Motor neuron (in vitro differentiated cells): ENCODE measurements at regions not wholly inside any gene's neighbourhood (a gene's known extent, or its start where the extent isn't known, plus 50 kb on each side); places are given as distances from the start of the nearest gene placed in this dataset.
"Not testable (repeated sequence)": the region's sequence is repeated elsewhere in the genome, so short reads cannot be mapped to it uniquely, and the experiment has no call there.

Source experiments
- ATAC-seq, 8 experiments: fragments of 200-7000 bp; cut with Tn5 transposase; replicated peaks in 6 of 8; 2 replicates each; pipeline ENCODE4 v1.8.0; 2021; ENCODE audit warnings: mild to moderate bottlenecking in 8 of 8, moderate library complexity in 8 of 8
- H3K27ac ChIP-seq, 2 donors: fragments of 250-450 bp; sonication (Bioruptor Pico); 2 replicates each; pipeline ENCODE4 v1.9.0; 2021; ENCODE audit warnings: antibody characterized with exemption in 2 of 2, mild to moderate bottlenecking in 2 of 2, moderate library complexity in 1 of 2
- H3K4me1 ChIP-seq, 2 donors: fragments of 250-450 bp; sonication (Bioruptor Pico); replicated peaks in 1 of 2; 2 replicates each; pipeline ENCODE4 v1.6.1; 2021; ENCODE audit warnings: antibody characterized with exemption in 2 of 2, mild to moderate bottlenecking in 2 of 2, moderate library complexity in 1 of 2
- H3K4me3 ChIP-seq, 5 donors: fragments of 250-450 bp; sonication (Bioruptor Pico); 2 replicates each; pipeline ENCODE4 v1.9.0; 2021; ENCODE audit warnings: antibody characterized with exemption in 5 of 5, mild to moderate bottlenecking in 5 of 5, moderate library complexity in 4 of 5
- WGBS, 10 experiments: fragments of 450-650 bp; shearing (Covaris generic); methylation state at CpG; one replicate each; pipeline ENCODE4 v1.0.0; 2022; 5-methylcytosine and 5-hydroxymethylcytosine counted together
- in situ Hi-C, 9 experiments: fragments of 400-800 bp; cut with MboI; loops; one replicate each; pipeline ENCODE4 v1.15.0; 2021; ENCODE audit warnings: low sequenced_read_pairs in 9 of 9, low pct_unique_long_range_greater_than_20kb in 2 of 9; ENCODE audit not compliant: unreplicated experiment in 9 of 9

DNA sequence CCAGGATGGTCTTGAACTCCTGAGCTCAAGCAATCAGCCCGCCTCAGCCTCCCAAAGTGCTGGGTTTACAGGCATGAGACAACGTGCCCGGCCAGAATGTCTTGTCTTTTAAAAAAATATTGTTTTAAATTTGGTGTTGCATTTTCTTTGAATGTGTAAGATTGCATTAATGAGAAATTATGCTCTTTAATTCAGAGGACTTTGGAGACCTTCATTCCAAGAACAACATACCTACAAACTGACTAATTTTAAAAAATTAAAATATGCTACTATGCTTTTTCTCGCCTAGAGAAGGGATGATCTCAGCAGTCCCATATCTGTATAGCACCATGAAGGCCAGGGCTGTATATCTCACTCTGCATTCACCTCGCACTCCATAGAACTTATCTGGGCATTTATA lies 204.3 kb upstream of the SLC7A11 start:
- ATAC-seq = no peak
- in situ Hi-C loops = no loop called here
- 58 to 100% (median 82%) methylated on average over 1 to 4 of the region's 5 CpGs; no CpG with 5 or more reads in 2 of the 10 experiments for WGBS, 10 experiments
- Histone ChIP-seq H3K27ac (no peak overlapping the region), H3K4me1 (no peaks in the 10 kb centered on the region), H3K4me3 (no peak overlapping the region)

DNA sequence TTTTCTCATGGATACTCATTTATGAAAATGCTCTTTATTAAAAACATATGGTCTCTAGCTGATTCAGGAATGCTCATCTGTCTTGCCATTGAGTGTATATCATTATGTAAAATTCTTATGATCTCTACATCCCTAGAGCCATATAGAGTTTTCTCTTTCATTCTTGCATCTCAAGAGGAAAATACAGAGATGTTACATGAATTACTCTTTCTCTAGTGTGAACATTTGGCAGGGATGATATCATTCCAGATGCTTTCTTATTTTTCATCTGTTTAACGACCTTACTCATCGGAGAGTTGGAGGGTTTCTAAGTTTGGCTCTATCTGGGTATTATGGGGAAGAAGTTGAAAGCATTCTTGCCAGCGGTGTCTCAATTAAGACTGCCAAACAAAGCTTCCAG lies 202.9 kb upstream of the SLC7A11 start:
- ATAC-seq = peak in 1 of 8 experiments; percentile 55
- 0 to 100% (median 94%) methylated on average over 1 to 3 of the region's 3 CpGs; no CpG with 5 or more reads in 3 of the 10 experiments for WGBS, 10 experiments
- Histone ChIP-seq H3K27ac (no peak overlapping the region), H3K4me3 (no peak overlapping the region), H3K4me1 (no peaks in the 10 kb centered on the region)
- in situ Hi-C loops = no loop called here

- no peak for ATAC-seq
- 0 to 100% (median 85%) methylated on average over 1 to 2 of the region's 2 CpGs; no CpG with 5 or more reads in 2 of the 10 experiments for WGBS, 10 experiments
- H3K4me3 ChIP-seq = no peak overlapping the region
- H3K27ac ChIP-seq = no peak overlapping the region
- H3K4me1 ChIP-seq = no peaks in the 10 kb centered on the region
- in situ Hi-C loops = no loop called here
These were observed 202.1 kb upstream of the SLC7A11 start for GRCh38 chr4:138444260-138444659.

DNA sequence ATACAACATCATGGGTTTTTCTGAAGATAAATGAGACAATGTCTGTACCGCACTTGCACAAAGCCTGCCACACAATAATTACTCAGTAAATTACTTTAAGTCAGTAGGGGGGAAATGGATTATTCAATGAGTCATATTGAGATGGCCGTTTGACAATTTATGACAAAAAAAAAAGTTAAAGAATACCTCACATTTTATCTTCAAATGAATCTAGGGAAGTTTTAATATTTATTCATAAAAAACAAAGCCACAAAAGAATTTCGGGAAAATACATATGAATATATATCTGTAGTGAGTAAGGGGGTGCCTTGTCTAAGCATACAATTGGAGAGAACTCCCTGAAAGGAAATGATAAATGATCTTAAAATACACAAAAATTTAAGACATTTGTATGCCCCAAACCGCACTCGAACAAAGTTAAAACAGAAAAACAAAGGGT lies 197.0 kb upstream of the SLC7A11 start:
- Histone ChIP-seq H3K27ac (no peak overlapping the region), H3K4me3 (no peak overlapping the region), H3K4me1 (no peaks in the 10 kb centered on the region)
- in situ Hi-C loops = no loop called here
- 2 to 88% (median 80%) methylated on average over 2 to 5 of the region's 5 CpGs for WGBS, 10 experiments
- ATAC-seq = no peak

- no peaks in the 10 kb centered on the region for H3K4me1 ChIP-seq
- in situ Hi-C loops = no loop called here
- no peak overlapping the region for H3K27ac ChIP-seq
- no peak overlapping the region for H3K4me3 ChIP-seq
- ATAC-seq = peak in 1 of 8 experiments; percentile 36
These were observed 196.5 kb upstream of the SLC7A11 start for GRCh38 chr4:138438608-138439007.

DNA sequence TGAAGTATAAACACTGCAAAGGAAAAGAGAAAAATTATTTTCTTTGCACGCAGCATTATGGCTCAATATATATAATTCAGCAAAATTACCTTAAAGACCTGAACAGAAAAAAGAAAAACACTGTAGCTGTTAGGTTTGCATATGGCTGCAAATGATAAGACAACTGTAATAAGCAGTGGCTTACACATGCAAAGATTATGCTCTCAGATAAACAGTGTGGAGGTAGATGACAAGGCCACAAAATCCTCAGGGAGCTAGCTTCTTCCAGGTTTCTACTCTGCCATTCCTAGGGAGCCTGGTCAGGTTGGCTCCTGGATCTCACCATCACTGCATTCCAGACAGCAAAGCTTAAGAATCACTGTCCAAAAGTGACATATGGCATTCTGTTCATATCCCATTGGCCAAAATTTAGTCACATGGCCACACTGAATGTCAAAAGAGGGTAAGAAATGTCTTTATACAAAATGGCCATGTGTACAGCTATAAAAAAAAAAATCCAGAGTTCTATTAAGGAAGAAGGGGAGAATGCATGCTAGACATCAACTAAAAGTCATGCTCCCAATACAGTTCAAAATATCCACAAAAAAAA lies 195.2 kb upstream of the SLC7A11 start:
- Histone ChIP-seq H3K4me1 (no peaks in the 10 kb centered on the region), H3K4me3 (no peak overlapping the region), H3K27ac (no peak overlapping the region)
- in situ Hi-C loops = no loop called here
- ATAC-seq = no peak
- WGBS, 10 experiments = 33 to 100% (median 67%) methylated on average over 1 of the region's 1 CpG; no CpG with 5 or more reads in 3 of the 10 experiments

DNA sequence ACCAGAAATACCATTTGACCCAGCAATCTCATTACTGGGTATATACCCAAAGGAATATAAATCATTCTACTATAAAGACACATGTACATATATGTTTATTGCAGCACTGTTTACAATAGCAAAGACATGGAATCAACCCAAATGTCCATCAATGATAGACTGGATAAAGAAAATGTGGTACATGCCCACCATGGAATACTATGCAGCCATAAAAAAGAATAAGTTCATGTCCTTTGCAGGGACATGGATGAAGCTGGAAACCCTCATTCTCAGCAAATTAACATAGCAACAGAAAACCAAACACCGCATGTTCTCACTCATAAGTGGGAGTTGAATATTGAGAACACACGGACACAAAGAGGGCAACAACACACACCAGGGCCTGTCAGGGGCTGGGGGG lies 193.6 kb upstream of the SLC7A11 start:
- H3K27ac ChIP-seq, ATAC-seq, in situ Hi-C loops, H3K4me1 ChIP-seq, H3K4me3 ChIP-seq: not testable (repeated sequence)
- WGBS, 10 experiments = 60 to 100% (median 80%) methylated on average over 1 to 2 of the region's 2 CpGs; no CpG with 5 or more reads in 5 of the 10 experiments

GRCh38 chr4:138435046-138435445 lies 192.9 kb upstream of the SLC7A11 start:
- ATAC-seq, in situ Hi-C loops, H3K27ac ChIP-seq, H3K4me3 ChIP-seq, H3K4me1 ChIP-seq: not testable (repeated sequence)

DNA sequence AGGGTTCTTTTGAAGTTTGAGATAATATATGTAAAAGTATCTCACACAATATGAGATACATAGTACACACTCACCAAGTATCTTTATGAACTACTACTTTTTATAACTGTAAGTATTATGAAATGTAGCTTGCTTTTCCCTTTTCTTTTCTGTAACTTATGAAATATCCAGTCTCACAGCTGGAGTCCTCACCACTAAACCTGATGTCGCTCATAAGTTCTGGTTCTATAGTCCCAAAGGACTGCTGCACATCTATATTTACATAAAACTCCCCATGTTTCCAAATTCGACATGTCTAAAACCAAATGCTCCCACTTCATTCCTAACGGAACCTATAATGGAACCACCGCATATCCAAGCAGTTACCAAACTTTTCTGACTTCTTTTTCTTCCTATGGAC lies 186.5 kb upstream of the SLC7A11 start:
- 25 to 100% (median 92%) methylated on average over 1 to 4 of the region's 4 CpGs; no CpG with 5 or more reads in 1 of the 10 experiments for WGBS, 10 experiments
- Histone ChIP-seq H3K27ac (no peak overlapping the region), H3K4me3 (no peak overlapping the region), H3K4me1 (no peaks in the 10 kb centered on the region)
- no peak for ATAC-seq
- in situ Hi-C loops = no loop called here

DNA sequence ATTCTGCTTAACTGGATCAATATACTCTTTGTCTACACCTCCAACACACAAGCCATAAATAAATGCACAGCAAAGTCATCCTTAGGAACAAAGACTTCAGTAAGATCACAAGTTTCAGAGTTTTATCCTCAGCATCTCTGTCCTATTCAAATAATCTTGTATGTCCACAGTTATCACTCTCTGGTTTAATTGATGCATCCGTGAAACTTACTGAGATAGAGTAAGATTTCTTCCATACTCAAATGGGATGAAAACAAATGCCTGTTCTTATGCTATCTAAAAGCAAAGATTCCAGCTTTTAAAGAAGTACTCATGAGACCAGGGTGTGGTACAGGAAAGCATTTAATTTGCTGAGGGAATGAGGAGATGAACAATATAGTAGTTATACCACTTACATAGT lies 184.6 kb upstream of the SLC7A11 start:
- no peak overlapping the region for H3K4me3 ChIP-seq
- in situ Hi-C loops = no loop called here
- H3K4me1 ChIP-seq = no peaks in the 10 kb centered on the region
- no peak for ATAC-seq
- no peak overlapping the region for H3K27ac ChIP-seq
- WGBS, 10 experiments = 17 to 100% (median 100%) methylated on average over 1 of the region's 1 CpG; no CpG with 5 or more reads in 1 of the 10 experiments

DNA sequence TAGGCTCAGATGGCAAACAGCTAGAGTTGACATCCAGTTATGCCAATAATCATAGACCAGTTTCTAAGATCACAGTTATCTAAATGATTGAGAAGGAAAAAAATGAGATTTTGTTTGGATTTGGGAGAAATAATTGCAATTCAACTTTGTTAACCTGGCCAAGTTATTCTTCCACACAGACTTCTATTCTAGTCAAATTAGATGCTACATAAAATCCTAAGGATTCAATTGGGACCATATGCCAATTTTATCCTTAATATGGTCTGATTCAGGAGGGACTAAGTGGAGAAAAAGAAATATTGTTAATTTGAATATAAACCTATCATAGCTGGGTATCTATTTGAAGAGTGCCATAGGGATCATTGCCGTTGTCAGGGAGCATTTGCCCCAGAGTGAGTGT lies 178.3 kb upstream of the SLC7A11 start:
- 0 to 100% (median 83%) methylated on average over 1 of the region's 1 CpG; no CpG with 5 or more reads in 3 of the 10 experiments for whole genome bisulfite sequencing, 10 experiments
- H3K4me1 ChIP-seq = no peaks in the 10 kb centered on the region
- H3K27ac ChIP-seq = no peak overlapping the region
- no peak for ATAC-seq
- in situ Hi-C loops = no loop called here
- no peak overlapping the region for H3K4me3 ChIP-seq

GRCh38 chr4:138414202-138414601 lies 172.1 kb upstream of the SLC7A11 start:
- Histone ChIP-seq H3K27ac (no peak overlapping the region), H3K4me1 (no peaks in the 10 kb centered on the region), H3K4me3 (no peak overlapping the region)
- 40 to 100% (median 88%) methylated on average over 1 of the region's 1 CpG; no CpG with 5 or more reads in 7 of the 10 experiments for WGBS, 10 experiments
- peak in 1 of 8 experiments; percentile 11 for ATAC-seq
- in situ Hi-C loops = no loop called here

DNA sequence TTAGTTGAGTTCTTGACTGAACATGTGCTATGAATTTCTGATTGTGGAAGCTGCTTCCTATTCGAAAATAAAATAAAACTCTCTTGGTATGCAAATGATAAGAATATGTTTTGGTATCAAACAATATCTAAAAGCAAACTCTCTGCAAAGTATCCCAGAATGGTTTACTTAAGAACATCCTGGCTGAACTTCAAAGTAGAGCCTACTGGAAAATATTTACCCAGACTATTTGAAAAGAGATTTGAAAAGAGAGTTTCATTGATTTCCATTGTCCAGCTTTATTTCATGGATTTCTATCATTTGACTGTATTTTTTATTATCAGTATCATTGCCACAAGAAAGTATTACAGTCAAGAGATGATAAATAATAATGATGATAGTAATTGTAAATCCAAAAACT lies 171.1 kb upstream of the SLC7A11 start:
- in situ Hi-C loops = no loop called here
- WGBS, 10 experiments = 20 to 100% (median 69%) methylated on average over 1 of the region's 1 CpG; no CpG with 5 or more reads in 1 of the 10 experiments

DNA sequence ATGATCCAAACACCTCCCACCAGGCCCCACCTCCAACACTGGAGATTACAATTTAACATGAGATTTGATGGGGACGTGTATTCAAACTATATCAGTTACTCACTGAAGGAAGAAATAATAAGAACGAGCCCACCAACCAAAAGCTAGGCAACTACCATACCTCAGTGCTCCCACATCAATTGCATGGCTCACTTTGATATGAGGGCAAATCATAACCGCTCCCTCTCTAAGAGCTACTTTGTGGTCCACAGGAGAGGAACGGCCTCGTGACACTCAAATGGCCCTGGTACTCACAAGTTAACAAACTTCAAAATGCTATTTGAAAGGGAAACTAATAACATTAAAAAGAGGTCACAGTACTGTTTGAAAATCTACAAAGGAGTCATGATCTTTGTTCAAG lies 170.7 kb upstream of the SLC7A11 start:
- Histone ChIP-seq H3K4me1 (no peaks in the 10 kb centered on the region), H3K4me3 (no peak overlapping the region), H3K27ac (no peak overlapping the region)
- in situ Hi-C loops = no loop called here
- 34 to 100% (median 94%) methylated on average over 2 to 5 of the region's 5 CpGs; no CpG with 5 or more reads in 1 of the 10 experiments for WGBS, 10 experiments
- ATAC-seq = no peak

More for the DNA sequence above, 171.1 kb upstream of the SLC7A11 start:
- no peak overlapping the region for H3K27ac ChIP-seq
- H3K4me1 ChIP-seq = no peaks in the 10 kb centered on the region
- no peak overlapping the region for H3K4me3 ChIP-seq
- ATAC-seq = no peak
